SH-SY5Y (cell line): ENCODE measurements at regions not wholly inside any gene's neighbourhood (a gene's known extent, or its start where the extent isn't known, plus 50 kb on each side); places are given as distances from the start of the nearest gene placed in this dataset.

ENCODE experiments used
- GATA2 ChIP-seq: IDR thresholded peaks from 2 replicates; pipeline ENCODE4 v1.6.1; 2011; ENCODE audit warnings: mild to moderate bottlenecking, low read depth, low read length
- GATA3 ChIP-seq: IDR thresholded peaks from 2 replicates; pipeline ENCODE4 v1.6.1; 2011; ENCODE audit warnings: low read depth, mild to moderate bottlenecking, low read length, moderate library complexity

DNA sequence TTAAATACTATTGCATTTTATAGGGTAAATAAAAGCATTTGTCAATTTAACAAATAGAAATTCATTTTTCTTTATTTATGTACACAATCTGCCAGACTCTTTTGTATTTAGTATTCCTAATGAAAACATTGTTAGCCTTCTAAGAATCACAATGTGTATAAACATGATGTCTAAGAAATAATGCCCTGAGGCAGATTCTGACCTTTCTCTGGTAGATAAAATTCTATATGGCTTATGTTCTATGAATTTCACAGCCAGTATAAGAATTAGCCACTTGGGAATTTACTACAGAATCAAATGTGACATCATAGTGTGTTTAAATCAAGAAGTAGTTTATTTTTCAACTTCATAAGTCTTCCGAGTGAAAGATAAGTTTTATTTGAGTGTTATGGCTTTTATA is 457.4 kb downstream of the ZIC1 start:
- TF ChIP-seq GATA3: no peak
- no peak for TF ChIP-seq GATA2
